ENCODE measurements at regions not wholly inside any gene's neighbourhood (a gene's known extent, or its start where the extent isn't known, plus 50 kb on each side); places are given as distances from the start of the nearest gene placed in this dataset.

DNA sequence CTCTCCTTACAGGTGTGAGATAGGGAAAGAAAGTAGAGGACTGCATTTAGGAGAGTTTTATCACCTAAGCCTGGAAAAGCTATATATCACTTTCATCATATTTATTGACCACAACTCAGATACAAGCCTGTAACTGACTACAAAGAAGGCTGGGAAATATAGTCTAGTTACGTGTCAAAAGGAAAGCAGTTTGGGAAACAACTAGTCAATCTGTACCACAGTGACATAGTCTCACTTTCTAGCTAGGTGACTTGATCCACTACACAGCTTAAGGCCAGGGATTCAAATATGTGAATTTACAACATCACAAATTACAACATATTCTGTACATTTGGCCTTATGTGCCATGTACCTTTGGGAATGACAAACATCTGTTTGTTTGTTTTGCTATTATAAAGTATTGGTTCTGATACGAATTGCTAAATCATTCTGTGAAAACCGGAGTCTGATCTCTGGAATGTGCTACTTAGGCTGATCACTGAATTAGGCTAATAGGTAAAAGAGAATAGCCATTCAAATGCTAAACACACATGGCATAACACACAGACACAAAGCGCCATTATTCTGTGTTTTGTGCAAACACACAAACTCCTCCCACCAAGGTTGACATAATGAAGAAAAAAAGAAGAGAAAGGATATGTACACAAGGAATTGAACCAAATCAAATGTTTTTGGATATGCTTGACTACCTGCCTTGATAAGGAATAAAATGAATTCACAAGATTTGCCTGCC lies 279.8 kb downstream of the DUSP6 start:
- Histone ChIP-seq H3K4me1 (peaks cover 7% of the 10 kb centered on the region), H3K4me3 (no peak overlapping the region), H3K27ac (peak overlapping the region in 2 of 4 donors; percentile 57 to 83), H3K27me3 (no peaks in the 10 kb centered on the region), H3K9me3 (no peaks in the 10 kb centered on the region), H3K36me3 (replicated peaks in 1 of 2; ENCODE audit: insufficient read depth in 1 of 2, low read depth in 2 of 2) (no peaks in the 10 kb centered on the region)
- WGBS, 2 donors: 54 to 60% methylated on average over 4 of the region's 4 CpGs
- intact Hi-C loops (cut with DNase I): no loop called here
- DNase-seq: no peak
- no peak for TF ChIP-seq POLR2A (IDR thresholded peaks at IDR 0.05)
- TF ChIP-seq, protein P1, sequence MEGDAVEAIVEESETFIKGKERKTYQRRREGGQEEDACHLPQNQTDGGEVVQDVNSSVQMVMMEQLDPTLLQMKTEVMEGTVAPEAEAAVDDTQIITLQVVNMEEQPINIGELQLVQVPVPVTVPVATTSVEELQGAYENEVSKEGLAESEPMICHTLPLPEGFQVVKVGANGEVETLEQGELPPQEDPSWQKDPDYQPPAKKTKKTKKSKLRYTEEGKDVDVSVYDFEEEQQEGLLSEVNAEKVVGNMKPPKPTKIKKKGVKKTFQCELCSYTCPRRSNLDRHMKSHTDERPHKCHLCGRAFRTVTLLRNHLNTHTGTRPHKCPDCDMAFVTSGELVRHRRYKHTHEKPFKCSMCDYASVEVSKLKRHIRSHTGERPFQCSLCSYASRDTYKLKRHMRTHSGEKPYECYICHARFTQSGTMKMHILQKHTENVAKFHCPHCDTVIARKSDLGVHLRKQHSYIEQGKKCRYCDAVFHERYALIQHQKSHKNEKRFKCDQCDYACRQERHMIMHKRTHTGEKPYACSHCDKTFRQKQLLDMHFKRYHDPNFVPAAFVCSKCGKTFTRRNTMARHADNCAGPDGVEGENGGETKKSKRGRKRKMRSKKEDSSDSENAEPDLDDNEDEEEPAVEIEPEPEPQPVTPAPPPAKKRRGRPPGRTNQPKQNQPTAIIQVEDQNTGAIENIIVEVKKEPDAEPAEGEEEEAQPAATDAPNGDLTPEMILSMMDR (IDR thresholded peaks at IDR 0.05): no peak
- ATAC-seq: no peak

- Histone ChIP-seq H3K27me3 (no peaks in the 10 kb centered on the region), H3K9me3 (no peaks in the 10 kb centered on the region), H3K4me1 (peaks cover 7% of the 10 kb centered on the region), H3K27ac (no peak overlapping the region), H3K36me3 (replicated peaks in 1 of 2; ENCODE audit: insufficient read depth in 1 of 2, low read depth in 2 of 2) (no peaks in the 10 kb centered on the region), H3K4me3 (no peak overlapping the region)
- WGBS, 2 donors: 85 to 100% methylated on average over 1 of the region's 1 CpG
- no peak for TF ChIP-seq POLR2A (IDR thresholded peaks at IDR 0.05)
- TF ChIP-seq, protein P1 (IDR thresholded peaks at IDR 0.05): no peak
- ATAC-seq (no peak), DNase-seq (no peak)
- intact Hi-C loops (cut with DNase I): no loop called here
These were observed 281.7 kb downstream of the DUSP6 start for GRCh38 chr12:89070603-89071002.

DNA sequence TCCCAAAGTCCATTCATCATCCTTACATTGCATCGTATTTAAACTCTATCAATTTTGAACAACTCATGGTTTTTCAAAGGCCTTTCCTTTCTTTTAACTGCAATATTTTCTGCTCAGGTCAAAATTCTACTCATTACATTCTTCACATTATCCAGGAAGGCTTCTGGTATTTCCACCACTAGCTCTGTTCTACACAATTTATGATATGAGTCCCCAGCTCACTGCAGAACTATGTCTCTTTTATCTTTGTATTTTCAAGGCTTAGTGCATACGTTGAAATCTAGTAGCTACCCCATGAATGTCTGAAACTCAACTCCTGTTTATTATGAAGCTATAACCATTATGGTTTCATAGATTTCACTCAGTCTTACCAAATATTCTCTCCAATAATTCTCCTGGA lies 282.9 kb downstream of the DUSP6 start:
- DNase-seq: no peak
- peaks cover 7% of the 10 kb centered on the region for H3K4me1 ChIP-seq
- H3K9me3 ChIP-seq: no peaks in the 10 kb centered on the region
- intact Hi-C loops (cut with DNase I): no loop called here
- WGBS, 2 donors: 74 to 83% methylated on average over 2 of the region's 2 CpGs
- no peaks in the 10 kb centered on the region for H3K36me3 ChIP-seq (replicated peaks in 1 of 2; ENCODE audit: insufficient read depth in 1 of 2, low read depth in 2 of 2)
- TF ChIP-seq, protein P1 (IDR thresholded peaks at IDR 0.05): no peak
- no peak for TF ChIP-seq POLR2A (IDR thresholded peaks at IDR 0.05)
- ATAC-seq: no peak
- no peak overlapping the region for H3K4me3 ChIP-seq
- no peak overlapping the region for H3K27ac ChIP-seq
- no peaks in the 10 kb centered on the region for H3K27me3 ChIP-seq

- H3K27me3 ChIP-seq: no peaks in the 10 kb centered on the region
- no peaks in the 10 kb centered on the region for H3K36me3 ChIP-seq (replicated peaks in 1 of 2; ENCODE audit: insufficient read depth in 1 of 2, low read depth in 2 of 2)
- intact Hi-C loops (cut with DNase I): no loop called here
- WGBS, 2 donors: 66 to 69% methylated on average over 2 of the region's 2 CpGs
- H3K4me3 ChIP-seq: no peak overlapping the region
- TF ChIP-seq, protein P1 (IDR thresholded peaks at IDR 0.05): no peak
- peaks cover 3% of the 10 kb centered on the region for H3K4me1 ChIP-seq
- H3K9me3 ChIP-seq: no peaks in the 10 kb centered on the region
- no peak for DNase-seq
- H3K27ac ChIP-seq: no peak overlapping the region
- no peak for ATAC-seq
These were observed 284.7 kb downstream of the DUSP6 start for GRCh38 chr12:89067421-89068187.
